ENCODE measurements at regions not wholly inside any gene's neighbourhood (a gene's known extent, or its start where the extent isn't known, plus 50 kb on each side); places are given as distances from the start of the nearest gene placed in this dataset.

DNA sequence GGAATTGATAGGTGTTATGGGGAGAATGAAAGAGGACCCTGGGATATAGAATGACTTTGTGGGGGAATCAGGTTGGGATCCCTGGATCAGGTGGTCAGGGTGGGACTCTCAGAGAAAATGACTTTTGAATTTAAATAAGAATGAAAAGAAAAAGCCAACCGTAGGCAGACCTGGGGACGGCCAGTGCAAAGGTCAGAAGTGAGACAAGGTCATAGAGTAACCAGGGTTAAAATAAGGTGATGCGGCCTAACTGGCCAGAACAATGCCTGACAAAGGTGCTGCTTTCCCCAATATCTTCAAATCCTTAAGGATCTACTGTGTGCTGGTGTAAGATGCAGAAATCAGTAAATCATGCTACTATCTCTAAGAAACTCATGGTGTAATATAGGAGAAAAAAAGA lies 238.4 kb upstream of the JUN start:
- Histone ChIP-seq H3K4me2 (ENCODE audit: insufficient read depth, low read length) (no peak overlapping the region), H3K9me3 (replicated peaks; ENCODE audit: control insufficient read depth, insufficient read depth, low read depth, low read length) (no peaks in the 10 kb centered on the region), H3K9me1 (ENCODE audit: control insufficient read depth, insufficient read depth, low read length) (no peaks in the 10 kb centered on the region), H3K9ac (ENCODE audit: insufficient read depth in 1 of 2, low read depth in 2 of 2, low read length in 2 of 2) (no peak overlapping the region), H3K79me2 (ENCODE audit: control insufficient read depth, insufficient read depth, low read length) (no peaks in the 10 kb centered on the region), H3K27ac (ENCODE audit: extremely low read depth, low read depth, low read length) (no peak overlapping the region), H3K4me3 (no peak overlapping the region), H4K20me1 (replicated peaks; ENCODE audit: control insufficient read depth, insufficient read depth, low read length) (no peaks in the 10 kb centered on the region), H3K4me1 (replicated peaks in 1 of 2; ENCODE audit: control insufficient read depth in 2 of 2, insufficient read depth in 2 of 2, low read length in 2 of 2) (peaks cover 0 to 20% of the 10 kb centered on the region in 2 experiments; a peak in 3 of 5 replicates), H3K36me3 (ENCODE audit: control insufficient read depth, insufficient read depth, low read length) (no peaks in the 10 kb centered on the region), H2AFZ (ENCODE audit: low read depth, low read length) (no peak overlapping the region), H3K27me3 (ENCODE audit: control insufficient read depth in 2 of 2, insufficient read depth in 2 of 2, low read length in 2 of 2) (no peaks in the 10 kb centered on the region)
- CTCF ChIA-PET (ENCODE audit: low intra/inter-chr PET ratio) = no interaction called here
- POLR2A ChIA-PET = no interaction called here
- TF ChIP-seq ZBTB17 (CRISPR knock-in tag; IDR thresholded peaks at IDR 0.05) = no peak
- no peak for TF ChIP-seq SMAD4 (CRISPR knock-in tag; conservative IDR thresholded peaks at IDR 0.05)
- TF ChIP-seq SP2 (IDR thresholded peaks at IDR 0.05; ENCODE audit: extremely low read depth, low read depth, low read length, poor library complexity, severe bottlenecking) = no peak
- no peak for TF ChIP-seq PRMT5 (CRISPR knock-in tag; IDR thresholded peaks at IDR 0.05)
- TF ChIP-seq HNRNPUL1 (IDR thresholded peaks at IDR 0.05; ENCODE audit: low read length) = no peak
- TF ChIP-seq BRF1 (IDR thresholded peaks at IDR 0.05; ENCODE audit: borderline replicate concordance, extremely low read depth, insufficient read length) = no peak
- no peak for TF ChIP-seq ZZZ3 (IDR thresholded peaks at IDR 0.05)
- TF ChIP-seq DACH1 (IDR thresholded peaks at IDR 0.05; ENCODE audit: partially characterized antibody) = no peak
- TF ChIP-seq U2AF1 (optimal IDR thresholded peaks at IDR 0.05; ENCODE audit: low read depth, low read length) = no peak
- no peak for TF ChIP-seq PCBP1 (IDR thresholded peaks at IDR 0.05; ENCODE audit: low read depth, low read length, poor library complexity, severe bottlenecking)
- TF ChIP-seq, protein P1, sequence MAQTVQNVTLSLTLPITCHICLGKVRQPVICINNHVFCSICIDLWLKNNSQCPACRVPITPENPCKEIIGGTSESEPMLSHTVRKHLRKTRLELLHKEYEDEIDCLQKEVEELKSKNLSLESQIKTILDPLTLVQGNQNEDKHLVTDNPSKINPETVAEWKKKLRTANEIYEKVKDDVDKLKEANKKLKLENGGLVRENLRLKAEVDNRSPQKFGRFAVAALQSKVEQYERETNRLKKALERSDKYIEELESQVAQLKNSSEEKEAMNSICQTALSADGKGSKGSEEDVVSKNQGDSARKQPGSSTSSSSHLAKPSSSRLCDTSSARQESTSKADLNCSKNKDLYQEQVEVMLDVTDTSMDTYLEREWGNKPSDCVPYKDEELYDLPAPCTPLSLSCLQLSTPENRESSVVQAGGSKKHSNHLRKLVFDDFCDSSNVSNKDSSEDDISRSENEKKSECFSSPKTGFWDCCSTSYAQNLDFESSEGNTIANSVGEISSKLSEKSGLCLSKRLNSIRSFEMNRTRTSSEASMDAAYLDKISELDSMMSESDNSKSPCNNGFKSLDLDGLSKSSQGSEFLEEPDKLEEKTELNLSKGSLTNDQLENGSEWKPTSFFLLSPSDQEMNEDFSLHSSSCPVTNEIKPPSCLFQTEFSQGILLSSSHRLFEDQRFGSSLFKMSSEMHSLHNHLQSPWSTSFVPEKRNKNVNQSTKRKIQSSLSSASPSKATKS (CRISPR knock-in tag; IDR thresholded peaks at IDR 0.05) = no peak
- TF ChIP-seq TAF1 (IDR thresholded peaks at IDR 0.05; ENCODE audit: control insufficient read depth, extremely low read depth, insufficient read depth, low read length, severe bottlenecking) = no peak
- TF ChIP-seq CC2D1A (IDR thresholded peaks at IDR 0.05) = no peak
- TF ChIP-seq, protein P2, sequence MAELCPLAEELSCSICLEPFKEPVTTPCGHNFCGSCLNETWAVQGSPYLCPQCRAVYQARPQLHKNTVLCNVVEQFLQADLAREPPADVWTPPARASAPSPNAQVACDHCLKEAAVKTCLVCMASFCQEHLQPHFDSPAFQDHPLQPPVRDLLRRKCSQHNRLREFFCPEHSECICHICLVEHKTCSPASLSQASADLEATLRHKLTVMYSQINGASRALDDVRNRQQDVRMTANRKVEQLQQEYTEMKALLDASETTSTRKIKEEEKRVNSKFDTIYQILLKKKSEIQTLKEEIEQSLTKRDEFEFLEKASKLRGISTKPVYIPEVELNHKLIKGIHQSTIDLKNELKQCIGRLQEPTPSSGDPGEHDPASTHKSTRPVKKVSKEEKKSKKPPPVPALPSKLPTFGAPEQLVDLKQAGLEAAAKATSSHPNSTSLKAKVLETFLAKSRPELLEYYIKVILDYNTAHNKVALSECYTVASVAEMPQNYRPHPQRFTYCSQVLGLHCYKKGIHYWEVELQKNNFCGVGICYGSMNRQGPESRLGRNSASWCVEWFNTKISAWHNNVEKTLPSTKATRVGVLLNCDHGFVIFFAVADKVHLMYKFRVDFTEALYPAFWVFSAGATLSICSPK (IDR thresholded peaks at IDR 0.05; ENCODE audit: borderline replicate concordance) = no peak
- TF ChIP-seq FOXA1 (IDR thresholded peaks at IDR 0.05; ENCODE audit: borderline replicate concordance) = no peak
- TF ChIP-seq NUFIP1 (IDR thresholded peaks at IDR 0.05; ENCODE audit: partially characterized antibody) = no peak
- ATAC-seq = no peak
- intact Hi-C loops (cut with micrococcal nuclease) (no loop called here), in situ Hi-C loops (cut with MboI) (no loop called here)
- DNase-seq (ENCODE audit: extremely low read depth in 1 of 4, low spot score in 3 of 4) = no peak
- no TSS peak for BruUV-seq (replicated peaks)
- 71% methylated on average over 3 of the region's 3 CpGs for WGBS (ENCODE audit: insufficient coverage, low coverage, missing lambda C conversion rate)
- no peak for FAIRE-seq
